H1 (cell line): ENCODE measurements at regions not wholly inside any gene's neighbourhood (a gene's known extent, or its start where the extent isn't known, plus 50 kb on each side); places are given as distances from the start of the nearest gene placed in this dataset.

ENCODE experiments used
- GTF2F1 ChIP-seq: IDR thresholded peaks from 2 replicates; pipeline ENCODE4 v1.6.1; 2012; ENCODE audit warnings: low read depth, low read length, improper control_type of control experiment, borderline replicate concordance
- HDAC2 ChIP-seq, 2 experiments: fragments of 300-600 bp in 1 of 2; sonication (generic) in 1 of 2; IDR thresholded peaks; 2 replicates each; pipeline ENCODE4 v1.6.1; 2011 to 2012; ENCODE audit warnings: low read depth in 2 of 2, low read length in 2 of 2, mild to moderate bottlenecking in 2 of 2, moderate library complexity in 2 of 2, borderline replicate concordance in 1 of 2, inconsistent platforms in 1 of 2
- SP2 ChIP-seq: IDR thresholded peaks from 2 replicates; pipeline ENCODE4 v1.6.1; 2012; ENCODE audit warnings: mild to moderate bottlenecking, low read length, inconsistent platforms

DNA sequence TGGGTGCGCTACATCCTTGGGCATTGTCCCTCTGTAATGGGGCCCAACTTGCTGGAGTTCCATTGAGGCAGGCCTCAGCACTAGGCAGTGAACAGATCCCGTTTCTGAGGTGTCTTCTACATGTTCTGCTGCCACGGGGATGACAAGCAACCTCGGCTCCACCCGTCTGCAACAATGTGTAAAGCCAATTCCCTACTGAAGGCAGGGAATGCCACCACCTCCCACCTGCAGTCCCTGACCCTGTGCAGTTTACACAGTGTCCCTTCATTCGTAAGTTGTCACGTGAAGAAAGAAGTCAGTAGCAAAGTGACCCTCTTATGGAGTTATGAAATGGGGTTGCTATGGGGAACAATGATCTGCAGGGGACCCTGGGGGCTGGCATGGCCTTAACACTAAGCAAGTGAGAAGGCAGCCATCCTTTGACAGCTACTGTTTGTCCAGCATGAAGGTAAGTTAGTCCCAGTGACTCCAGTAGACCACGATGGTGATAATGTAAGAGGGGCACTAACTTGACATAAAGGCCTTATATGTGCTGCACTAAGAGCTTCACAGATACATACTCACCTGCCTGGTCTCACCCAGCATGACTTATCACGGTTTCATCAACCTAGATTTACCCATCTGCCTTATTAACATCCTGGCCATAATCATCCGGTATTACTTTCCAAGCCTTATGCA, 130.6 kb upstream of the ZSWIM2 start (continued):
- TF ChIP-seq SP2 (no peak), HDAC2 (IDR thresholded peaks at IDR 0.05; ENCODE audit: borderline replicate concordance in 1 of 2, low read depth in 2 of 2, low read length in 2 of 2) (no peak), GTF2F1 (no peak)
- TF ChIP-seq, all 59 proteins: peak for 0
